Ovary (tissue), 3 donors: ENCODE measurements at regions not wholly inside any gene's neighbourhood (a gene's known extent, or its start where the extent isn't known, plus 50 kb on each side); places are given as distances from the start of the nearest gene placed in this dataset.
"Not testable (repeated sequence)": the region's sequence is repeated elsewhere in the genome, so short reads cannot be mapped to it uniquely, and the experiment has no call there.

Source experiments
- CTCF ChIP-seq, 3 donors: fragments of 450-650 bp in 2 of 3; fragments of 200-600 bp in 1 of 3; IDR thresholded peaks; one replicate each; pipeline versions ENCODE4 v1.5.1 to v1.8.0; 2016 to 2022; ENCODE audit warnings: antibody characterized with exemption in 3 of 3, mild to moderate bottlenecking in 1 of 3
- POLR2A ChIP-seq: fragments of 450-650 bp; IDR thresholded peaks from one replicate; pipeline ENCODE4 v1.6.1; 2017; ENCODE audit warnings: antibody characterized with exemption, mild to moderate bottlenecking, moderate library complexity
- donor health status: DM: no; HTN: no; CAD: no.

GRCh38 chr2:87437701-87438260, 310.1 kb upstream of the PLGLB2 start:
- TF ChIP-seq POLR2A; CTCF (IDR thresholded peaks at IDR 0.05): not testable (repeated sequence)
